DND-41 (cell line): ENCODE measurements at regions not wholly inside any gene's neighbourhood (a gene's known extent, or its start where the extent isn't known, plus 50 kb on each side); places are given as distances from the start of the nearest gene placed in this dataset.

Source experiments
- ATAC-seq: fragments of 200-7000 bp; cut with Tn5 transposase; 3 replicates; pipeline ENCODE4 v1.9.1; 2021; ENCODE audit warnings: low read depth; ENCODE audit not compliant: insufficient read depth
- DNase-seq: peaks from one replicate; pipeline ENCODE4 v3.0.0-alpha.2; 2020
- H2AFZ ChIP-seq: 2 replicates; pipeline ENCODE4 v1.6.0; 2012; ENCODE audit warnings: low read depth, low read length
- H3K27ac ChIP-seq: 2 replicates; pipeline ENCODE4 v1.5.1; 2012; ENCODE audit warnings: low read length, inconsistent platforms
- H3K27me3 ChIP-seq: fragments of 200-600 bp; sonication (generic); 2 replicates; pipeline ENCODE4 v1.6.0; 2012; ENCODE audit warnings: low read length, mild to moderate bottlenecking, inconsistent platforms; ENCODE audit not compliant: insufficient read depth, poor library complexity
- H3K36me3 ChIP-seq: 2 replicates; pipeline ENCODE4 v1.5.1; 2012; ENCODE audit warnings: low read length, inconsistent platforms; ENCODE audit not compliant: insufficient read depth
- H3K4me1 ChIP-seq: 2 replicates; pipeline ENCODE4 v1.5.1; 2012; ENCODE audit warnings: mild to moderate bottlenecking, low read length; ENCODE audit not compliant: insufficient read depth
- H3K4me2 ChIP-seq: 2 replicates; pipeline ENCODE4 v1.6.0; 2012; ENCODE audit warnings: mild to moderate bottlenecking, moderate library complexity, low read length, inconsistent platforms; ENCODE audit not compliant: insufficient read depth
- H3K4me3 ChIP-seq, 2 experiments: fragments of 200-600 bp in 1 of 2; shearing (Covaris generic) in 1 of 2; 2 replicates each; pipeline ENCODE4 v1.5.1; 2012 to 2016; ENCODE audit warnings: inconsistent platforms in 2 of 2, low read length in 2 of 2, mild to moderate bottlenecking in 2 of 2, low read depth in 1 of 2, moderate library complexity in 1 of 2
- H3K79me2 ChIP-seq: 2 replicates; pipeline ENCODE4 v1.6.0; 2012; ENCODE audit warnings: low read length, inconsistent platforms; ENCODE audit not compliant: insufficient read depth
- H3K9ac ChIP-seq: 2 replicates; pipeline ENCODE4 v1.6.0; 2012; ENCODE audit warnings: low read depth, mild to moderate bottlenecking, inconsistent platforms, low read length, moderate library complexity
- H3K9me3 ChIP-seq: 2 replicates; pipeline ENCODE4 v1.5.1; 2012; ENCODE audit warnings: low read length, moderate library complexity, mild to moderate bottlenecking, inconsistent platforms; ENCODE audit not compliant: insufficient read depth, severe bottlenecking
- H4K20me1 ChIP-seq: 2 replicates; pipeline ENCODE4 v1.6.0; 2012; ENCODE audit warnings: low read length; ENCODE audit not compliant: insufficient read depth
- EZH2 ChIP-seq: IDR thresholded peaks from 3 replicates; pipeline ENCODE4 v1.6.1; 2012; ENCODE audit warnings: borderline replicate concordance, low read depth, mild to moderate bottlenecking, moderate library complexity, low read length, inconsistent platforms; ENCODE audit not compliant: severe bottlenecking
- TF ChIP-seq, protein P1 (sequence below): IDR thresholded peaks from 2 replicates; pipeline ENCODE4 v1.5.1; 2012; ENCODE audit warnings: borderline replicate concordance, low read length, moderate library complexity, mild to moderate bottlenecking; ENCODE audit not compliant: poor library complexity, severe bottlenecking; ENCODE audit errors: extremely low read depth

DNA sequence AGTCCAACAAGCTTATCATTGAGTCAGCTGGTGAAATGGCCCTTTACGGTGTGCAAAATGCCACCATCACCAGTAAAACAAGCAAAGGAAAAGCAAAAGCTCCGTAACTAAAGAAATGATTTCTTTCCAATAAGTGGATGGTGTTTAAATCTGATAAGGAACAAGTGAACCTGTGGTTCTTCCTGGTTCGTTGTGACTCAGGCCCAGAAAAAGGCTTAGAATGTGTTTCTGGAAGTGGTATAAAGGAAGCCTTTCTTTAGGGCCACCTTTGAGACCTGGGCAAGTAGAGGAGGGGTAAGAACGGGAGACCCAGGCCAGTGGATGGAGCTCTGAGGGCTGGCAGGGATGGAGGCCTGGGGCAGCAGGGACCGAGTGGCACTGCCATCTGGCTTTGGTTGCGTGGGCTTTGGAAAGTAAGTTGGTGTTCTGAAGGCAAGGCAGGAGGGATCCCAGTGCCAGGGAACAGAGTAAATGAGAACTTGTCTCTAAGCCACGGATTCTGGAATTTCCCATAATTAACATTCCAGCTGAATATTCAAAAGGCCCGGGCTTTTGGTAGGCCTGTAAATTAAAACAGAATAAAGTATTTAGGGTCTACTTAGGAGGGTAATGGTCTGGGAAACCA is 87.9 kb upstream of the LMO4 start:
- no peaks in the 10 kb centered on the region for H3K27me3 ChIP-seq
- H3K36me3 ChIP-seq, result no peaks in the 10 kb centered on the region
- DNase-seq (no peak), ATAC-seq (no peak)
- H3K4me1 ChIP-seq, result no peaks in the 10 kb centered on the region
- no peak overlapping the region for H3K27ac ChIP-seq
- H3K4me2 ChIP-seq, result no peak overlapping the region
- no peaks in the 10 kb centered on the region for H3K9me3 ChIP-seq
- H4K20me1 ChIP-seq, result no peaks in the 10 kb centered on the region
- H3K4me3 ChIP-seq, result no peak overlapping the region
- no peak overlapping the region for H2AFZ ChIP-seq
- no peaks in the 10 kb centered on the region for H3K79me2 ChIP-seq
- no peak overlapping the region for H3K9ac ChIP-seq
- TF ChIP-seq, protein P1, sequence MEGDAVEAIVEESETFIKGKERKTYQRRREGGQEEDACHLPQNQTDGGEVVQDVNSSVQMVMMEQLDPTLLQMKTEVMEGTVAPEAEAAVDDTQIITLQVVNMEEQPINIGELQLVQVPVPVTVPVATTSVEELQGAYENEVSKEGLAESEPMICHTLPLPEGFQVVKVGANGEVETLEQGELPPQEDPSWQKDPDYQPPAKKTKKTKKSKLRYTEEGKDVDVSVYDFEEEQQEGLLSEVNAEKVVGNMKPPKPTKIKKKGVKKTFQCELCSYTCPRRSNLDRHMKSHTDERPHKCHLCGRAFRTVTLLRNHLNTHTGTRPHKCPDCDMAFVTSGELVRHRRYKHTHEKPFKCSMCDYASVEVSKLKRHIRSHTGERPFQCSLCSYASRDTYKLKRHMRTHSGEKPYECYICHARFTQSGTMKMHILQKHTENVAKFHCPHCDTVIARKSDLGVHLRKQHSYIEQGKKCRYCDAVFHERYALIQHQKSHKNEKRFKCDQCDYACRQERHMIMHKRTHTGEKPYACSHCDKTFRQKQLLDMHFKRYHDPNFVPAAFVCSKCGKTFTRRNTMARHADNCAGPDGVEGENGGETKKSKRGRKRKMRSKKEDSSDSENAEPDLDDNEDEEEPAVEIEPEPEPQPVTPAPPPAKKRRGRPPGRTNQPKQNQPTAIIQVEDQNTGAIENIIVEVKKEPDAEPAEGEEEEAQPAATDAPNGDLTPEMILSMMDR, result no peak
- no peak for TF ChIP-seq EZH2

DNA sequence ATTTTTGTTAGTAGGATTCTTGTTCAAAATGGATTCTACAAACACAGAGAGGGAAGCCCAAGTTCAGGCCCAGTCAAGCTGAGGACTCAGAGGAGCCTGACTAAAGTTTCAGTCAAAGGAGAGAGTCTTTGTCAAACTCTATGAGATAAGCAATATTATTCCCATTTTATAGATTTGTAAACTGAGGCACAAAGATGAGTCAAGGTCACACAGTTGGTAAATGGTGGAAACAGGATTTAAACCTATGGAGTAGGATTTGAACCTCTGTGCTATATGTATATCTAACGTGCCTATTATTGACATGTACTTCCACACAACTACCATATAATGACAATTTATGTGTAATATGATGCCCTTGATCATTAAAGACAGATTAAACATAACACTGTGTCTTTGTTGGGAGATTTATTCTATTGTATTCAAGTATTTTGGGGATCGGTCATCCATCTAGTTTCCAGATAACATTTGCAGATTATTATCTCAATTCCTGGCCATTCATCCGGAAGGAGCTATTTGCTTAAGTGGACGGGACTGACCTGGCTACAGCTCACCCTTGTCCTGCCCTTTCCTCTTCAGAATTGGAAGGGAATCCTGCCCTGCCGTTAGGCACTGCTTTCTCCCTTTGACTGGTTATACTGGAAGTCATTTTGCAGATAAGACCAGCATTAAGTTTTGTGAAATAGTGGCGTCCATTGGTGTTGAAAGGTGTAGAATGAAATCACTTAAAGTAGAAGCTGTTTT is 86.1 kb upstream of the LMO4 start:
- ATAC-seq, result no peak
- Histone ChIP-seq H2AFZ (no peak overlapping the region), H3K27me3 (no peaks in the 10 kb centered on the region), H3K27ac (no peak overlapping the region), H3K79me2 (no peaks in the 10 kb centered on the region), H3K9ac (no peak overlapping the region), H3K36me3 (no peaks in the 10 kb centered on the region), H4K20me1 (no peaks in the 10 kb centered on the region), H3K4me3 (no peak overlapping the region), H3K4me1 (no peaks in the 10 kb centered on the region), H3K9me3 (no peaks in the 10 kb centered on the region), H3K4me2 (no peak overlapping the region)
- no peak for DNase-seq
- TF ChIP-seq, protein P1, result no peak
- no peak for TF ChIP-seq EZH2

DNA sequence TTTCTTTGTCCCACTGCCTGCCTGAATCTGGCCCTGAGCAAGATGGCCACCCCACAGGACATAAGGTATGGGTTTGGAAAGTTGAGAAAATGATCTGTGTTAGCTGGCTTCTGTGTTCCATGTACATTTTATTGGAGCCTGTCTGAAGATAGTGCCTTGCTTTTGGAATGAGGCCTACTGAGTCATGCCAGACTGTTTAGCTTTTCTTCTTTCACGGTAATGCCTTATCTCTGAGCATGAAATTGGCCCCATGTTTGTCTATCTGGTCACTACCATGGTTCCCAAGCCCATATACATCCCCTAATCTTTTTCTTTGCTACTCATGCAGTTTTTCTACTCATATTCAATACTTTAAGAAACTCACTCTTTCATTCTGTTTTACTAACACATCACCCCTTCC is 85.1 kb upstream of the LMO4 start:
- DNase-seq (no peak), ATAC-seq (no peak)
- H3K36me3 ChIP-seq, result no peaks in the 10 kb centered on the region
- no peak overlapping the region for H3K27ac ChIP-seq
- H3K4me2 ChIP-seq, result no peak overlapping the region
- no peak overlapping the region for H3K4me3 ChIP-seq
- TF ChIP-seq EZH2, result no peak
- TF ChIP-seq, protein P1, result no peak
- H3K9ac ChIP-seq, result no peak overlapping the region
- no peaks in the 10 kb centered on the region for H4K20me1 ChIP-seq
- no peak overlapping the region for H2AFZ ChIP-seq
- no peaks in the 10 kb centered on the region for H3K4me1 ChIP-seq
- H3K27me3 ChIP-seq, result no peaks in the 10 kb centered on the region
- H3K79me2 ChIP-seq, result no peaks in the 10 kb centered on the region
- H3K9me3 ChIP-seq, result no peaks in the 10 kb centered on the region
